HAP-1 (cell line): ENCODE measurements at regions not wholly inside any gene's neighbourhood (a gene's known extent, or its start where the extent isn't known, plus 50 kb on each side); places are given as distances from the start of the nearest gene placed in this dataset.
A peak's percentile ranks its signal among the peaks of the same experiment; 100 is the strongest.

Experiments used
- DNase-seq, 2 experiments: peaks; one replicate each; pipeline ENCODE4 v3.0.0-alpha.2; 2016 to 2020; ENCODE audit warnings: low spot score in 2 of 2
- H3K27me3 ChIP-seq: fragments of 250-450 bp; sonication (Bioruptor Pico); 2 replicates; pipeline ENCODE4 v1.5.1; 2020; ENCODE audit warnings: low read depth, mild to moderate bottlenecking, moderate library complexity
- H3K36me3 ChIP-seq: fragments of 250-450 bp; sonication (Bioruptor Pico); replicated peaks from 2 replicates; pipeline ENCODE4 v1.5.1; 2020; ENCODE audit warnings: mild to moderate bottlenecking
- H3K4me1 ChIP-seq: fragments of 250-450 bp; sonication (Bioruptor Pico); 2 replicates; pipeline ENCODE4 v1.5.1; 2020; ENCODE audit warnings: mild to moderate bottlenecking
- H3K4me3 ChIP-seq: fragments of 250-450 bp; sonication (Bioruptor Pico); 2 replicates; pipeline ENCODE4 v1.5.1; 2020; ENCODE audit warnings: mild to moderate bottlenecking, moderate library complexity
- H3K9me3 ChIP-seq: fragments of 250-450 bp; sonication (Bioruptor Pico); 2 replicates; pipeline ENCODE4 v1.5.1; 2020; ENCODE audit warnings: mild to moderate bottlenecking, moderate library complexity
- in situ Hi-C: fragments of 300-500 bp; cut with MboI; formaldehyde crosslinking; loops from 3 replicates; pipeline ENCODE4 v1.14.3; 2020; ENCODE audit warnings: low sequenced_read_pairs, inconsistent platforms, mixed read lengths

DNA sequence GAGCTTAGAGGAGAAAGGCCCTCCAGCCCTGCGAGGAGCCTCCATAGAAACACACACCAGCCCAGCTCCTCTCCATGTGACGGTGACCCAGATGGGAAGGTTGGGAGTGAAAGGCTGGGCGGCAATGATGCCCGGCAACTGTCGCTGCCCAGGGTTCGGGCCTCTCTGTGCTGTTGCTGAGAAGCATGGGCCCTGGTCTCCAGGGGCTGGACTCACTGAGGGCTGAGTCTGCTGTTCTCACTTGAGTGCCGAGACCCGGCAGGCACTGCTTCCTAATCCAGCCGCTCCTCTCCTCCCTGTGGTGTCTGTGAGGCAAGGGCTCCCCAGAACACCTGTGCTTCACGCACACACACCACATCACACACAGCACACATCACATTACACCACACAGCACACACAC, 493.6 kb downstream of the GADD45G start:
- Histone ChIP-seq H3K36me3 (no peaks in the 10 kb centered on the region), H3K9me3 (no peaks in the 10 kb centered on the region), H3K4me3 (no peak overlapping the region), H3K4me1 (no peaks in the 10 kb centered on the region), H3K27me3 (peaks cover 16% of the 10 kb centered on the region)
- in situ Hi-C loops, result no loop called here
- no peak for DNase-seq

GRCh38 chr9:90099262-90099963, 494.6 kb downstream of the GADD45G start:
- no peaks in the 10 kb centered on the region for H3K4me1 ChIP-seq
- peaks cover 9% of the 10 kb centered on the region; the same call in 1 of the 2 replicates for H3K27me3 ChIP-seq
- no peak for DNase-seq
- in situ Hi-C loops, result no loop called here
- no peaks in the 10 kb centered on the region for H3K36me3 ChIP-seq
- no peaks in the 10 kb centered on the region for H3K9me3 ChIP-seq
- no peak overlapping the region for H3K4me3 ChIP-seq

- DNase-seq, result no peak
- Histone ChIP-seq H3K36me3 (no peaks in the 10 kb centered on the region), H3K4me3 (no peak overlapping the region), H3K27me3 (peaks cover 4% of the 10 kb centered on the region; the same call in 1 of the 2 replicates), H3K9me3 (no peaks in the 10 kb centered on the region), H3K4me1 (no peaks in the 10 kb centered on the region)
- in situ Hi-C loops, result loop anchor here (5.0 kb wide), 1 partner anchor 503 kb away; no protein-coding TSS in a partner anchor
Observed at GRCh38 chr9:90100014-90100413, 495.2 kb downstream of the GADD45G start.

GRCh38 chr9:90102292-90102901, 497.6 kb downstream of the GADD45G start:
- in situ Hi-C loops, result loop anchor here (5.0 kb wide), 1 partner anchor 505 kb away; no protein-coding TSS in a partner anchor

DNA sequence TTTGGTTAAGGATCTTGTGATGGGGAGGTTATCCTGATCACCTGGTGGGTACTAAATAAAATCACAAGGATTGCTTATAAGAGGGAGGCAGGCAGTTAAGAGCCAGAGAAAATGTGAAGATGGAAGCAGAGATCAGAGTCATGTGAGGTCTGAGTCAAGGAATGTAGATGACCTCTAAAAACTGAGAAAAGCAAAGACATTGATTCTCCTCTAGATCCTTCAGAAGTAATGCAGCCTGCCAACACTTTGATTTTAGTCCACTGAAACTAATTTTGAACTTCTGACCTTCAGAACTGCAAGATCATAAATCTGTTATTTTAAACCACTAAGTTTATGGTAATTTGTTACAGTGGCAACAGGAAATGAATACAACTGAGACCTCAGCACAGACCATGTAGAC, 499.0 kb downstream of the GADD45G start:
- Histone ChIP-seq H3K4me1 (no peaks in the 10 kb centered on the region), H3K9me3 (no peaks in the 10 kb centered on the region), H3K4me3 (no peak overlapping the region), H3K36me3 (no peaks in the 10 kb centered on the region), H3K27me3 (no peaks in the 10 kb centered on the region)
- DNase-seq, result no peak
- in situ Hi-C loops, result loop anchor here (5.0 kb wide), 1 partner anchor 506 kb away; no protein-coding TSS in a partner anchor

More at GRCh38 chr9:90102292-90102901, 497.6 kb downstream of the GADD45G start:
- H3K4me1 ChIP-seq, result no peaks in the 10 kb centered on the region
- no peaks in the 10 kb centered on the region for H3K36me3 ChIP-seq
- no peaks in the 10 kb centered on the region for H3K27me3 ChIP-seq
- H3K4me3 ChIP-seq, result no peak overlapping the region
- no peaks in the 10 kb centered on the region for H3K9me3 ChIP-seq
- DNase-seq, result peak; percentile 79 to 82

DNA sequence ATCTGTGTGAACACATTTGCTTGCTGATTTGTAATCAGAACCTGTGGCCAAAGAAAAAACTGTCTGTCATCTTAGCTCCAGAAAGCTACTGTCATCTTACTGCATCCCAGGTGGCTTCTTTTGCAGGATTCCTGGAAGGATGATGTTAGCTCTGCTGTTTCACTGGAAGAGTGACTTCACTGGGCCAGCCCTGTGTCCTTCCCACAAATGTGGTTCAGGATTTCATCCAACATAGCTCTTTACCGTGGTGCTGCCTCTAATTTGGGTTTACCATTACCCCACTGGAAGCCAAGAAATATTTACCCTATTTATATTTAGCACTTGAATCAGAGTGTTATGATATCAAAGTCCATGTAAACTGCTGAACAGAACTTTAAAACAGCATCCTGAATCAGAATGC, 501.0 kb downstream of the GADD45G start:
- no peaks in the 10 kb centered on the region for H3K36me3 ChIP-seq
- H3K9me3 ChIP-seq, result no peaks in the 10 kb centered on the region
- in situ Hi-C loops, result no loop called here
- no peak overlapping the region for H3K4me3 ChIP-seq
- H3K4me1 ChIP-seq, result no peaks in the 10 kb centered on the region
- DNase-seq, result no peak
- H3K27me3 ChIP-seq, result no peaks in the 10 kb centered on the region

DNA sequence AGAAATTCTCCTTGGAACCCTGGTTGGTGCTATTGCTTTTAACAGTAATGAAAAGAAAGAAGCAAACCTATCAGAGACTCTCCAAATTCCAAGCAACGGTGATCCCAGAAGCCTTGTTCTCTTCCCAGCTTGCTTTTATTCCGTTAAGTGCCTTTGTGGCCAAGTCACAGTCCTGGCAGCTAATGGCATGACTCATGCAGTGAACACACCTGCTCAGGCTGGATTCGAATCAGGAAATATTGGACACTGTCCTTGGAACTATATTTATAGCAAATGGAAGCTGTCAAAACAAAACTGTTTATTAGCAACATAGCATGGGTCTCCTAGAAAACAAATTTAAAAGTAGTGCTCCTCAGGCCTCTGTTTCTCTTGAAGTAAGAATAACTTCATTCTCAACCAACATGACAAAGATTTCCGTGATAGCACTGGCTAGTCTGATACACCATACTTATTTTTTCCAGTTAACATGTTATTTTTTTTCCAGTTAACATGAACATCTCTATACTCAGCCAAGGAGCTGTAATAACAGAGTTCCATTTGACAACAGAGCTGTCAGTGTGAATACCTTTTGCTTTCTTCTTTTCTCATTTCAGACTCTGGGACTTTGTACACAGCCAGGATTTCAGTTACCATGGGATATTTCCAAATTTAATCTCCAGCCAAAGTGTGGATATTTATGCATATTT, 502.4 kb downstream of the GADD45G start:
- Histone ChIP-seq H3K4me1 (no peaks in the 10 kb centered on the region), H3K4me3 (no peak overlapping the region), H3K9me3 (no peaks in the 10 kb centered on the region), H3K27me3 (no peaks in the 10 kb centered on the region), H3K36me3 (no peaks in the 10 kb centered on the region)
- DNase-seq, result no peak
- in situ Hi-C loops, result no loop called here

DNA sequence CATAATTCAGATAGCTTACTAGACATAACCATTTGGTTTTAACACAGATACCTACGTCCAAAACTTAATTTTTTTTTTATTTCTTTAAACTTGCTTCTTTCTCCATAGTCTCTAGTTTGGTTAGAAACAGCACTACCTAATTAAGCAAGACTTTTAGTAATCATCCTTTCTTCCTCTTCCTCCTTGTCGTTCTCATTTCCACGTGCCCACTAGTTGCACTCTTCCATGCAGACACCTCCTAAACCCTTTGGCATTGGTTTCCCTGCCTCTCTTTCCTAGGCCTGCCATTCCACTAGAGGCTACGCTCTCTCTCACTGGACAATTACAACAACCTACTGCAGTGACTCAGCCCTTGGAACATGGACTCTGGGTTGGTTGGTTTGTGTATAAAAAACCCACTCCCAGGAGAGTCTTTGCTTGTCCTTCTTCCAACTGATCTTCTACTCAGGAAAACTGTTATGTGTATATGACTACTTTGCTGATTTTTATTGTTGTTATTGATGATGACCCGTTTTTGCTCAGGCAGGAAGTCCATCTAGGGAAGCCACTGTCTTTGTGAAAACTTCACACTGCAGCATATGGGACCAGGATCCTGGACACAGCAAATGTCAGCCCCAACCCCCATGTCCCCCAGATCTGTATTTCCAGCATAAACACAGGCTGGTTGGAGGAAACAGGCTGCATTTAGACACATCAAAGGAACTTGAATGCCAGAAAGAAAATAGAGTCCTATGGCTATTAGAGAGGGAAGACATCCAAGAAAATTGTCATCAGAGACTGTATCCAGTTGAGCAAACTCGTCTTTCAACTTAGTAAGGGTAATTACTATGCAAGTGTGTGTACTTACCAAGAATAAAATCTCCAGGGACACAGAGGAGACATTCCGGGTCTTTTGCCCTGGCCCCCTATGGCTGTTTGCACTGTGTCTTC, 503.2 kb downstream of the GADD45G start:
- no peak for DNase-seq
- Histone ChIP-seq H3K27me3 (0 out of 2 replicates have a peak, but pooled peaks cover under 1% of the 10 kb centered on the region), H3K9me3 (no peaks in the 10 kb centered on the region), H3K36me3 (no peaks in the 10 kb centered on the region), H3K4me1 (no peaks in the 10 kb centered on the region), H3K4me3 (no peak overlapping the region)
- in situ Hi-C loops, result no loop called here

DNA sequence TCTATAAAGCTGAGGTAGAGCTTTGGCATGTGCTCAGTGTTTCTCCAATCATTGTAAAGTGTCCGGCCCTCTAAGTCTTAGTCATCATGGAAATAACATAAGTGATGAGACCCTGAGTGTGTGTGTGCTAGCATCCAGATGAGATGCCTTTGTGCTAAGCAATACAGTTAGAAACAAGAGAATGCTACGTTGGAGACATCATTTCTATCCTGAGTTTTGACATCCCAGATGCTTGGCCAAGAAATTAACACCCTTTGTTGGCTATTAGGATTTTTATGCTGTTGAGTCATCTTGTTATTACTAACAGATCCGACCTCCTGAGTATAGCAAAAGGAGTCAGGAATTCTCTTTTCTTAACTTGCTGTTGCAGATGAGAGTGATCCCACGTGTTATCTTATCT, 508.0 kb downstream of the GADD45G start:
- Histone ChIP-seq H3K4me3 (no peak overlapping the region), H3K9me3 (no peaks in the 10 kb centered on the region), H3K36me3 (no peaks in the 10 kb centered on the region), H3K27me3 (0 out of 2 replicates have a peak, but pooled peaks cover 3% of the 10 kb centered on the region), H3K4me1 (no peaks in the 10 kb centered on the region)
- DNase-seq, result no peak
- in situ Hi-C loops, result no loop called here

DNA sequence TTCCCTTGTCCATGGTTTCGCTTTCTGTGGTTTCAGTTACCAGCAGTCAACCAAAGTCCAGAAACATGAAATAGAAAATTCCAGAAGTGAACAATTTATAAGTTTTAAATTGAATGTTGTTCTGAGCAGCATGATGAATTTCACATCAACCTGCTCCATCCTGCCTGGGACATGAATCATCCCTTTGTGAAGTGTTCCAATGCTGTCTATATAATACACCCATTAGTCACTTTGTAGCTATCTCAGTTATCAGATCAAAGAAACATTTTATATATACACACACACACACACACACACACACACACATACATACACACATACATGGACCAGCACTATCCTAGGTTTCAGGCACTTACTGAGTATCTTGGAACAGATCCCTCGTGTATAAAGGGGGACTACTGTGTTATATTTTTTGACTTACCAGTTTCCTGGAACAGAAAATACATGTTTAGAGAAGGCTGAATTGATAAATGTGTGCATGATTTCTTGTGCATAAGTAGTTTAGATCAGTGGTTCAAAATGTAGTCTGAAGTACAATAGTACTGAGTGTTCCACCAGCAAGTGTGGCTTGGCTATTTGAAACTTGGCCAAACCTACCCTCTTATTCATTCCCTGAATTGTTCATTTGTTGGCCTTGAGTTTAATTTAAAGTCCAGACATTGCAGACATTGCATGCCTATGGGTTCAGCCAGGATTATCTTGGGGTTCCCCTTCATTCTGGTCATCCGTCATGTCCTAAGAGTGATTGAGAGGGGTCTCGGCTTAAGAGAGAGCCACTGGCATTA, 510.0 kb downstream of the GADD45G start:
- no peak overlapping the region for H3K4me3 ChIP-seq
- no peaks in the 10 kb centered on the region for H3K36me3 ChIP-seq
- no peak for DNase-seq
- no peaks in the 10 kb centered on the region for H3K9me3 ChIP-seq
- no peaks in the 10 kb centered on the region for H3K4me1 ChIP-seq
- in situ Hi-C loops, result no loop called here
- H3K27me3 ChIP-seq, result 0 out of 2 replicates have a peak, but pooled peaks cover 3% of the 10 kb centered on the region

- Histone ChIP-seq H3K4me3 (no peak overlapping the region), H3K36me3 (no peaks in the 10 kb centered on the region), H3K4me1 (no peaks in the 10 kb centered on the region), H3K9me3 (no peaks in the 10 kb centered on the region), H3K27me3 (no peaks in the 10 kb centered on the region)
- in situ Hi-C loops, result no loop called here
- no peak for DNase-seq
Observed at GRCh38 chr9:90121762-90122161, 517.0 kb downstream of the GADD45G start.

DNA sequence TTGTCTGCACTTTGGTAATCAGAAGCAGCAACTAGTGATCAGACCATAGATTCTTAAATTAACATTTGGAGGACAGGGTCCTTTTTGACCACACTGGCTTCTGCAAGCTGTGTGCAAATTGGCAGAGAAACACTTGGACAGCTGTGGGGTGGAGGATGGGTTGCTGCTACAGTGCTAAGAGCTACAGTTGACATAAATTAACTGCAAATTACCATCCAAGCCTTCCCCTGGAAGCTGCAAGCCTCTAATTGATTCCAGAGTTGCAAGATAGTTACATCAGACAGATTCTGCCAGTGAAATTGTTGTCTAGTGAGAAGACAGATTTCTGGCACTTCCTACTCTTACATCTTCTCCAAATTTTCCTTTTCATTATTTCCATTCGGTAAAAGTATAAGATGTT, 517.7 kb downstream of the DIRAS2 start:
- in situ Hi-C loops, result loop anchor here (25.0 kb wide), 1 partner anchor 637 kb away; no protein-coding TSS in a partner anchor
- Histone ChIP-seq H3K27me3 (no peaks in the 10 kb centered on the region), H3K4me1 (no peaks in the 10 kb centered on the region), H3K36me3 (no peaks in the 10 kb centered on the region), H3K4me3 (no peak overlapping the region), H3K9me3 (no peaks in the 10 kb centered on the region)
- no peak for DNase-seq
